ENCODE measurements at regions not wholly inside any gene's neighbourhood (a gene's known extent, or its start where the extent isn't known, plus 50 kb on each side); places are given as distances from the start of the nearest gene placed in this dataset.
"Not testable (repeated sequence)": the region's sequence is repeated elsewhere in the genome, so short reads cannot be mapped to it uniquely, and the experiment has no call there.

- DNase-seq = no peak
Observed at GRCh38 chr2:176427549-176427948, 158.3 kb downstream of the MTX2 start.

DNA sequence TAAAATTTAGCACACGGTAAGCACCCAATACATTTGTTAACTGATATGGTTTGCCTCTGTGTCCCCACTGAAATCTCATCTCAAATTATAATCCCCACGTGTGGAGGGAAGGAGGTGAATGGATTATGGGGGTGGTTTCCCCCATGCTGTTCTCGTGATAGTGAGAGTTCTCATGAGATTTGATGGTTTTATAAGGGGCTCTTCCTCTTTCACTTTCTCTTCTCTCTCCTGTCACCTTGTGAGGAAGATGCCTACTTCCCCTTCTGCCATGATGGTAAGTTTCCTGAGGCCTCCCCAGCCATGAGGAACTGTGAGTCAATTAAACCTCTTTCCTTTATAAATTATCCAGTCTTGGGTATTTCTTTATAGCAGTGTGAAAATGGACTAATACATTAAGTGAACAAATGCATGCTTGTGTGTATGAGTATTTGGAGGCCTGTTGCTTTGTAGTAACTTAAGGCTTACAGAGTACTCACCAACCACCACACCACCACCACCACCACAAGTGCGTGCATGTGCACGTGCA, 159.8 kb downstream of the MTX2 start:
- DNase-seq = not testable (repeated sequence)

GRCh38 chr2:176432434-176432833, 163.2 kb downstream of the MTX2 start:
- no peak for DNase-seq

GRCh38 chr2:176435729-176436128, 166.5 kb downstream of the MTX2 start:
- DNase-seq = no peak

DNA sequence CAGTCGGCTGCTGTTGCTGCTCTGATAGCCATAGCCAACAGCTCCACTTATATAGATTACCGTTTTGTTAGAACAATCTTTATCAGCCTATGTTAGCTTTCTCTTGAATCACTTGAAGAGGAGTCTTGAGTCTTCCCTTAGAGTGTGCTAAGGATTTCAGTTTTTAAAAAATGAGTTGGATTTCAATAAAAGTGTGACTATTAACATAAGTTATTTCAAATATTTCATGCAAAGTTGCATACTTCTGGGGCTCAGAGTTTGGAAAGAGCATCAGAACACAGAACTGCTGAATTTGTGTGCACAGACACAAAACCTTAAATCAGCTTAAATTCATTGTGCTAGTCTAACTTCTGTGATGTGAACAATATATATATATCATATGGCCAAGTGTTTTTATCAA, 174.7 kb downstream of the MTX2 start:
- DNase-seq = no peak

- DNase-seq = no peak
Observed at GRCh38 chr2:176445956-176446355, 176.7 kb downstream of the MTX2 start.

DNA sequence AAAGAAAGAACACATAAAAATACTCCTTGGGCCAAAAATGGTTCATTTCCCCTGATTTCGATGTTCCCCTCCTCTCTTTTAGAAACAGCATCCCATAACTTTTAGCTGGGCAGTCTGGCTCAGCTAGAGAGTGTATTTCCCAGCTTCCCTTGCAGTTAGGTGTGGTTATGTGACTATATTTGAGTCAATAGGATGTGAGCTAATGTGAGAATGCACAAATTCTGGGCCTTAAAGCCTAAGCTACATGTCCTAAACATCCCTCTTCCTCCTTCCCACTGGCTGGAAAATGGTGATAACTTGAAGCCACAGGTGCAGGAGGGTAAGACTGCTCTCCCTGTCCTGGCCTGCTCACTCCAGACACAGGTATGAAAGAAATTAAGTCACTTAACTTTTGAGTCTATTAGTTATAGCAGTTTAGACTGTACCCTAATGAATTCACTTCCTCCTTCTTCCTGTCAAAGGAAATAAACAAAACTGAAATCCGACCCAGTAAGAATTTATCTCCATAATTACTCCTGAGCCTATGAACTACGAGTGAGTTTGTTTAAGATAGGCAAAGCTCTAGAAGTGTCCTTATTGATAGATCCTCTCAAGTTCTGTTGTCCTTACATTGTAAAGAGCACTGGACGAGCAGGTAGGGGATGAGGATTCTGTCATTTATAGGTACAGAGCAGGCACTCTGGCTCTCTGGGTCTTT, 177.6 kb downstream of the MTX2 start:
- no peak for DNase-seq

DNA sequence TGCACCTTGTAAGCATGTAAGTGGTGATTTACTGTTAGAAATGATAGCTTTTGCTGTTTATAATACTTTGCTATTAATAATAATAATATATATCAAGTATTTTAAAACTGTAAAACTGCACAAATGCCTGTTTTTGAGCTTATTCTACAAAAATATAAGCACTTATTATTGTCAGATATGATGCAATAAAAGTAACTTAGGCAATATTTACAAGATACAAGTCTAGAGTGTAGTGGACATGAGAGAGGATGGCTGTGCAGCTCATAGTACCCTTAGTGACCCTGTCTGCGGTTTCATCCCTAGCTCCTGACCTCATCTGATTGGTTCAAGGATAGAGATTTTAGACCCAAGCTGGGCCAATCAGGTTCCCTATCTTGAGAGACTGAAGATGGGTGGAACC, 178.4 kb downstream of the MTX2 start:
- DNase-seq = no peak

DNA sequence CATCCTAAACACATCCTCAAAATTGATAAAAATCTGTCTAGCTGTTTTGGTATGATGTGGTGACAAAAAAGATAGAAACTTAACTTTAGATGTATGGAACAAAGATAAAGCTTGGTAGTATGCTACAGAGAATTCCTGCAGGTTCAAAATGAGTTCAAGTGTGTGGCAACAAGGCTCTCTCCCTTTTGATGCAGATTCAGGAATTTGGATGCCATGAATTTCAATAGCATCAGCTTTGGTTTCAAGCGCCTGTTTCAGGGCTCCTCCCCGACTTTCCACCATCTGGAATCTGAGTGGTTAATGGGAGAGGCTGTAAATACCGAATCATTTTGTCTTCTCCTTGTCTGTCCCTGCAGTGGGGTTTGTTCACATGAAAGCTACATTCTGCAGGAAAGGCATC, 180.6 kb downstream of the MTX2 start:
- no peak for DNase-seq

GRCh38 chr2:176453784-176454183, 184.5 kb downstream of the MTX2 start:
- no peak for DNase-seq

- DNase-seq = peak; percentile 62 to 82
Observed at GRCh38 chr2:176454893-176455815, 185.9 kb downstream of the MTX2 start.

- DNase-seq = no peak
Observed at GRCh38 chr2:176455816-176456291, 186.6 kb downstream of the MTX2 start.

GRCh38 chr2:176457481-176457880, 188.2 kb downstream of the MTX2 start:
- DNase-seq = no peak

DNA sequence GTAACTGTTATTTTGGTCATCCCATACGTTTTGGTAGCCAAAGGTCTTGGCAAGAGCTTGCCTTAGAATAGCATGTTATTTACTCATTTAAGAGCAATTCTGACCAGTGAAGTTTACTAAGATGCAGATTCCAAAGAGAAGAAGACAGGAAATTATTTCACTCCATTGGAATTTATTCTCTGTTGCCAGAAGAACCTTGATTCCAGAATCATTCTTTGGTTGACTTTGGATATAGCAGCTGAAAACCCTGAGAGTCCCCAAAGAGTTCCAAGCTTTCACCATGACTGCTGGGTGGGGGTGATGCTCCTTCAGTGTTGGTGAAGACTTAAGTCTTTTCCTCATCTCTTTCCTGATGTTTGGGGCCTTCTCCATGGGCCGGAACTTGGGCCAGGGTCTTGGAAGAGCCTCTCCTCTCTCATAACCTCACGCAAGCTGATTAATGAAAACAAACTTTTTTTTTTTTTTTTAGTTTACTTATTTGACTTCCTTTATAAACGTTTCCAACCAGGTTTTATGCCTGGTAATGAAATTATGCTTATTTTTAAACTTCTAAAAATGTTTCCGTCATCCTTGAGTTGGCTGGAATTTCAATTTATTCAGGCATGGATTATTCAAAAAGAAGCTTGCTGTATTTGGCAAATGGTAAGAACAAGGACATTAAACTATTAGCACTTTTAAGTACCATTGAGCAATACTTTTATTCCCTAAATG, 192.0 kb downstream of the MTX2 start:
- no peak for DNase-seq

GRCh38 chr2:176461809-176462670, 192.8 kb downstream of the MTX2 start:
- no peak for DNase-seq

DNA sequence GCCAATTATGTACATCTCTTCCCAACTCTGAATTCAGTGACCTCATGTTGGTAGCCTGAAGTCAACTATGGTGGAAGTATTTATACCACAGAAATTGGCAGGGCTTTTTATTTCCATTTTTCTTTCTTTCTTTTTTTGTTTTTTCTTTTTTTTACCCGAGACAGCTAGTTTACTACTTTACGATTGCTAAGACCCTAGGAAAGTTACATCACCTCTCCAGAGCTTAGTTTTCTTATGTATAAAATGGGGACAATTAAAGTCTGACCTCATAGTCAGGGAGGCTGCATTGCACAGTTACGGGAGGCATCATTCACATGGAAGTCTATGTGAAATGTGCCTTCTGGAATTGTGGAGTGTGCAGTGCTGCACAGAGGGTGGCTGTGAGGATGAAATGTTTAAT, 194.3 kb downstream of the MTX2 start:
- DNase-seq = no peak

- DNase-seq = no peak
Observed at GRCh38 chr2:176464886-176465564, 195.8 kb downstream of the MTX2 start.

- no peak for DNase-seq
Observed at GRCh38 chr2:176466918-176467452, 197.7 kb downstream of the MTX2 start.

GRCh38 chr2:176467595-176467994, 198.4 kb downstream of the MTX2 start:
- no peak for DNase-seq

GRCh38 chr2:176468457-176469113, 199.3 kb downstream of the MTX2 start:
- DNase-seq = no peak

- DNase-seq = no peak
Observed at GRCh38 chr2:176470713-176471112, 201.5 kb downstream of the MTX2 start.
